OCI-LY7 (cell line): ENCODE measurements at regions not wholly inside any gene's neighbourhood (a gene's known extent, or its start where the extent isn't known, plus 50 kb on each side); places are given as distances from the start of the nearest gene placed in this dataset.

Source experiments
- CTCF ChIP-seq: fragments of 200-600 bp; sonication (generic); conservative IDR thresholded peaks from 2 replicates; pipeline ENCODE4 v1.5.1; 2014; ENCODE audit warnings: mild to moderate bottlenecking, antibody characterized with exemption, low read length, moderate library complexity, mixed read lengths
- EZH2phosphoT487 ChIP-seq: fragments of 200-600 bp; sonication (generic); IDR thresholded peaks from 2 replicates; pipeline ENCODE4 v1.6.1; 2018; ENCODE audit warnings: low read depth, borderline replicate concordance, mild to moderate bottlenecking, mixed run types, antibody characterized with exemption, low read length, moderate library complexity, mixed read lengths

GRCh38 chr4:145252190-145252589, 71.8 kb upstream of the OTUD4 start:
- TF ChIP-seq CTCF (no peak), EZH2phosphoT487 (no peak)
